Activated CD4-positive, alpha-beta T cell treated with anti-CD3 and anti-CD28 coated beads for 48 hours (primary cell): ENCODE measurements at regions not wholly inside any gene's neighbourhood (a gene's known extent, or its start where the extent isn't known, plus 50 kb on each side); places are given as distances from the start of the nearest gene placed in this dataset.
"Not testable (repeated sequence)": the region's sequence is repeated elsewhere in the genome, so short reads cannot be mapped to it uniquely, and the experiment has no call there.

Experiments used
- DNase-seq: peaks from one replicate; pipeline ENCODE4 v3.0.0-alpha.2; 2020

- not testable (repeated sequence) for DNase-seq
These were observed 68.6 kb upstream of the IZUMO1R start for GRCh38 chr11:94235772-94236171.

GRCh38 chr11:94236416-94236815 lies 68.0 kb upstream of the IZUMO1R start:
- not testable (repeated sequence) for DNase-seq

GRCh38 chr11:94237447-94238153 lies 66.8 kb upstream of the IZUMO1R start:
- peak; percentile 31 for DNase-seq

- DNase-seq = peak; percentile 19
These were observed 66.1 kb upstream of the IZUMO1R start for GRCh38 chr11:94238154-94238735.

- DNase-seq = not testable (repeated sequence)
These were observed 65.6 kb upstream of the IZUMO1R start for GRCh38 chr11:94238774-94239173.

- no peak for DNase-seq
These were observed 62.5 kb upstream of the IZUMO1R start for GRCh38 chr11:94241896-94242295.

- DNase-seq = no peak
These were observed 60.5 kb upstream of the IZUMO1R start for GRCh38 chr11:94243571-94244515.

GRCh38 chr11:94245121-94245520 lies 59.3 kb upstream of the IZUMO1R start:
- no peak for DNase-seq

GRCh38 chr11:94248301-94248700 lies 56.1 kb upstream of the IZUMO1R start:
- DNase-seq = not testable (repeated sequence)

- DNase-seq = no peak
These were observed 50.2 kb upstream of the IZUMO1R start for GRCh38 chr11:94254214-94254613.
